HG03457 (cell line): ENCODE measurements at regions not wholly inside any gene's neighbourhood (a gene's known extent, or its start where the extent isn't known, plus 50 kb on each side); places are given as distances from the start of the nearest gene placed in this dataset.

Experiments used
- ATAC-seq: cut with Tn5 transposase; IDR thresholded peaks from one replicate; pipeline ENCODE4 v1.9.1; 2021; ENCODE audit warnings: moderate number of reproducible peaks; ENCODE audit not compliant: unreplicated experiment

GRCh38 chr16:80427795-80428194, 113.0 kb upstream of the DYNLRB2 start:
- no peak for ATAC-seq

DNA sequence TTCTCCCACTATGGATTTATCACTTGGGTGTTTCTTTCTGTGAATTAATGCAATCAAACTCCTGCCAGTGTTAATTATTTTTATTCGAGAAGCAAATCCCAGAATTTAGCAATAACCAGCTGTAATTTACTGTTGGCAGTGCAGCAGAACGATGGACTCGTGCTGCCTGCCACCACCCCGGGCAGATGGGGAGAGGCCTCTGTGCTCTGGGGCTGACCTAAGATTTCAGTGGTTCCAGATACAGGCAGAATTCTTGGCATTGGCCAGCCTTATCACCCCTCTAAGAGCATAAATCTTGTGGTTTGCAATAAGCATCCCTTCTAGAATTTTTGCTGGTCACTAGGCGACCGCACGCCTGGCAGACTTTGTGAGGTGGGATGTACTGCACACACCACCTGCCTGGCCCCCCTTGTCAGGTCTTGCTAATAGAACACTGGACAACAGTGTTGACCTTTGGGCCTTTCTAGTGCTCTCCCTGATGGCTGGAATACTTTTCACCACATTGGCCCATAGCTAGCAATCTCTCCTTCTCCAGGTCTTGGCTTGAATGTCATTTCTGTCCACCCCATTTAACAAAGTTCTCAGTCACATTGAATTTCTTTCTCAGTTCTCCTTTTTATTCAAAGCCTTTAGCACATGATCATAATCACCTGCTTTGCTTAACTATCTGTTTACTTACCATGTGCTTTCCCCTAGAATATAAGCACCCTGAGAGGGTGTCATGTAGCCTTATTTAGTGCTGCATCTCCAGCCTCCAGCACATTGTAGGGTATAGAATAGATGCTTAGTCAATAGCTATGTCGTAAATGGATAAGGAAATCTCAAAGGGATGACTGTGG, 122.1 kb upstream of the DYNLRB2 start:
- ATAC-seq, result no peak

GRCh38 chr16:80417706-80418271, 123.0 kb upstream of the DYNLRB2 start:
- ATAC-seq, result no peak

GRCh38 chr16:80408014-80408413, 132.8 kb upstream of the DYNLRB2 start:
- no peak for ATAC-seq

- no peak for ATAC-seq
Observed at GRCh38 chr16:80407265-80407987, 133.4 kb upstream of the DYNLRB2 start.

DNA sequence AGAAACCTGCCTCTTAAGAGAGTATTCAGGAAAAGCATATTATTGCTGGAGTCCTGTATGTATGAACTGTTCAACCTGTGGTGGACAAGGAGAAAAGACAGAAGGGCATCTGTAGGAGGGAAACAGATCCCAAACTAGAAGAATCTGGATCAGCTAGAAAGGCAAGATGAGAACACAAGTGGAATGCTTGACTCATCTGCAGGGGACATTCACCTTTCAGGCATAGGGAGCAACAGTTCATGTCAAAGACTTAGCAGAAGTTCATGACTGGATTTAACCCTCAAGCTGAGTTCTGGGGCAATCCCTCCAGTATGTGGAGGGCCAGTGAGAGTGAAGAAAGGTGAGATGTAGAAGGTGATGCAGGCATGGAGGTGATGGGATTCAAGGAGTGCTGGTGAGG, 135.9 kb upstream of the DYNLRB2 start:
- ATAC-seq, result no peak

DNA sequence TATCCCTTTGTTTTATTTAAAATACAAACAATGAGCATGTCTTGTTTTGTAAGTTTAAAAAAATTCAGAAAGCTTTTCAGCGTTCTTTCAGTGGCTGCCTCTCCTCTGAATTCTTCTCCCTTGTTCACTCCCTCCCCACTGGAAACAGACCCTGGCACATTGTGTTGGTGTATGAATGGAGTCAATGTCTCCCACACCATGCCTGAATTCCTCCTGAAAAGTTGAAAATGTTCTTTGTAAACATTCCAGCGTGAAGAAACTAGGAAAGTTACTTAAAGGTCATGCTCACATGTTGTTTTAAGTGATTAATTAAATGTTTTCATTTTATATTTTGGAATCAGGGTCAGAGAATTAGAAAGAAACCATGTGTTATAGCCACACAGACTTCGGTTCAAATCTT, 136.9 kb upstream of the DYNLRB2 start:
- no peak for ATAC-seq

DNA sequence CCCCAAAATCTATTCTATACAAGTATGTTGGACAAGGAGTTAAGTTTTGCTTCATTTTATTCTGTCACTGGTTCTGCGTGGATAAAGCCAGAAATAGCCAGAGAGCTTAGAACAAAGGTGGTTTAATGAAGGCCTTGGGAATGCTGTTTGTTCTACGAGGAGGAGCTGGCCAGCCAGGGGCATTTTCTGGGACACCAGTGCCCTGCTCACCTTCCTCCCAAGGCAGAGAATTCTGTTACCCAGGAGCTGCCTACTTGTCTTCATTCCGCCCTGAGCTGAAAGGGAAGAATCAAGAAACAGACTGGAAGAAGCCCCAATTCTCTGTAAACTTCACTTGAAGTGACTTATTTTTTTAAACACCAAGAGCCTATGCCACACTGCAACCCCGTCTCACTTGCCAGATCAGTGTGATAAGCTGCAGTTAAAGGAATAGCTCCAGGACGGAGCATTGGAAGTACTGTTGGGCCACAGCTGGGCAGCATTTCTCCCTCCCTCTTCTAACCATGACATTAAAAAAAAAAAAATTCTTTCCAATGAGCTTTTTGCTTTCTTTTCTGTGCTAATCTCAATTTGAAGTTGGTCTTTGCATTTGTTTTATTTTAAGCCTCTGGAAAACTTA, 149.8 kb upstream of the DYNLRB2 start:
- ATAC-seq, result no peak

DNA sequence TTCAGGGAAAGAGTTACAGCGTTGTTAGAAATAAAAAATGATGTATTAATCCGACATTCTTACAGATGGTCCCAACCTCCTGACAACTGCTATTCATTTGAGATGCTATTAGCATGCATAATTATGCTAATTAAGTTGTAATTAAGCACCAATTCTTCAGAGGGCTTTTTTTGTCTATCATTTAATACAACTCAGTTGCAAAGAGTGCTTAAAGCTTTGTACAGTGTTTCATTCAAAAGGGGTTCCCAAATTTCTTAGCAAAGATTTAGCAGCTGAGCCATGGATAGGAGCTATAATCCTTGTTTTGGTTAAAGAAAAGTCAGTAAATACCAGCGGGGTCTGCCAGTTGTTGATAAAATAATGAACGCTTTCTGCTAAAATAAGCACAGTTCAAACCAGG, 150.7 kb upstream of the DYNLRB2 start:
- no peak for ATAC-seq

- ATAC-seq, result no peak
Observed at GRCh38 chr16:80389338-80389737, 151.5 kb upstream of the DYNLRB2 start.

DNA sequence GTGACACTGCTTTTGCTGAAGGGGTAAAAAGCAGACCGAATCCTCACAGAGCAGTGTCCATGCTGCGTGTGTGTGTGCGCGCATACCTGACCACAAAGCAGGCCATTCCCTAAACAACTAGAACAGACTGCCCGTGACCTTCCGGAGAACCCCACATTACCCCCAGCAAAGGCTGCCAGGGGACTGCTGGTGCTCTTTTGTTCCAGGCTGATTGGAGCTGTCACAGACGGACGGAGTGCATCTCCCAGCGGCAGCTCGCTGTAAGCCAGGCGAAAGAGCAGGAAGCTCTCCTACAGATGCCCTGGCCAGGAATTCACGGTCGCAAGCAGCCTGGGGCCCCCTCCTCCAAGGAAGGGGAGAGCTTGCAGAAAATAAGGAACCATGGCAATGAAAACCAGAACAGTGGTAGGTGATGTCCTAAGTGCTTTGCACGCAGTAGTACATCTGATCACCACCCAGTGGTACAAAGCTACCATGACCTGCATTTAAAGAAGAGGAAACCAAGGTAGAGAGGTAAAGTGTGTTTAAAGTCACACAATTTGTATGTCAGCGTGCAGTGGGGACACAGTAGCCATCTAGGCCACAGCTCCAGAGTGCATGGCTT, 153.4 kb upstream of the DYNLRB2 start:
- no peak for ATAC-seq

DNA sequence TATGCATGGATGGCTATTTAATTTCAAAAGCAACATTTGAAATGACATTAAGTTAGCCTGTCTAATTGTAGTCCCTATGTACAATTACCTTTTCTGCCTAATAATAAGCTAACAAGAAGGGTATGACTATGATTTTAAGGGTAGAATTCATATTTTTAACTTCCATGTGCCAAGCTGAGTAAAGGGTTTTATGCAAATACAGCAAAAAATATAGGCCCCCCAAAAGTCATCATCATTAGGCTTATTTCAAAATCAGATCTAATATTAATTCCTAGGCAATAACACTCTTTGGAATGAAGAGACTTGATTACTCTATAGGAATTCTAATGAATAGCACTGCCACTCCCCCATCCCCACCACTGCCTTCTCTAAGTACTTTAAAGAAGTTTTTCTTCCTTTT, 155.9 kb upstream of the DYNLRB2 start:
- no peak for ATAC-seq

DNA sequence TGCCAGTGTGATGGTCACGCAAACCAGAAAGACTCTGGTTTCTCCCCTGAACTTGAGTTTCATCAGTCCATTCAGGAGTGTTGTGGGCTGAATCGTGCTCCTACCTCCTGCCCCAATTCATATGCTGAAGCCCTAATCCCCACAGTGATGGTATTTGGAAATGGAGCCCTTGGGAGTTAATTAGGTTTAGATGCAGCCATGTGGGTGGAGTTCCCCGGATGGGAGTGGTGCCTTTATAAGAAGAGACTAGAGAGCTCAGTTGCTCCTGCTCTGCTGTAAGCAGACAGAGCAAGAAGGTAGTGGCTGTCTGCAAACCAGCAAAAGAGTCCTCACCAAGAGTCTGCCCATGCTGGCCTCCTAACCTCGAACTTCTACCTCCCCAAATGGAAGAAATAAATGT, 160.3 kb upstream of the DYNLRB2 start:
- no peak for ATAC-seq

GRCh38 chr16:80377096-80377956, 163.5 kb upstream of the DYNLRB2 start:
- no peak for ATAC-seq

- no peak for ATAC-seq
Observed at GRCh38 chr16:80375973-80376372, 164.8 kb upstream of the DYNLRB2 start.

GRCh38 chr16:80375513-80375912, 165.3 kb upstream of the DYNLRB2 start:
- ATAC-seq, result no peak

DNA sequence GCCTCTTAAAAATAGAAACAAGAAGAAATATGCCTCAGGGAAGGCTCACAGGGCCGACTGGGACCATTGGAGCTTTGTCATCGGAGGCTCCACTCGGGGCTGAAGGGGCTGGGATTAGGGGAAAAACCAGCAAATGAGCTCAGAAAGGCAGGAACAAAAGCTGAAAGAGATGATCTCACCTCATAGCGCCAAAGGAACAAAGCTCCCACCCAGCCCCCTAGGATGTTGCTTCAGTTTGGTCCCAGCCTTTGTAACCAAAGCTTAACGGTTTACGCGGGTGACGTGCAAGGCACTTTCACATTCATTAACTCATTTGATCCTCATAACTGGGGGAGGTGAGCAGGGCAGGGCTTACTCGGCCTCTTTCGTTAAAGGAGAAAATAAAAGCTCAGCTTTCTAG, 168.5 kb upstream of the DYNLRB2 start:
- ATAC-seq, result no peak

GRCh38 chr16:80369138-80369958, 171.4 kb upstream of the DYNLRB2 start:
- ATAC-seq, result no peak

- no peak for ATAC-seq
Observed at GRCh38 chr16:80367037-80367658, 173.6 kb upstream of the DYNLRB2 start.
